ENCODE measurements at regions not wholly inside any gene's neighbourhood (a gene's known extent, or its start where the extent isn't known, plus 50 kb on each side); places are given as distances from the start of the nearest gene placed in this dataset.

DNA sequence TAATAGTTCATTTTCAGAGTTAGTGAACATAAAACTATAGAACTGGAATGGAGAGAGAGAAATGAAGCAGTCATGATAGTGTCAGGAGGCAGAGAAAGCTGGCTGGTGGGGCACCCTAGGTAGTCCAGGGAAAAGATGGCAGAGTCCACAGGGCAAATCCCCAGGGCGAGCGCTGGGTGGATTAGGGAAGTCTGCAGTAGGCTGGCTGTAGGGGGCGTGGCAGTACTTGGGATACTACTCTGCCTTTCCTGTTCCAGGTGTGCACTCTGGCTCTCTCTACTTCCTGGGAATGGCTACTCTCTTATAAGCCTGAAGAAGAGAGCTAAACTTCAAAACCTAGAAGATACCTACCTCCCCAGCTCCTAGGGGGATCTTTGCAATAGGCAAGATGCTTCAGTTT lies 232.9 kb upstream of the SLC10A2 start:
- H3K4me1 ChIP-seq: no peaks in the 10 kb centered on the region
- H3K27me3 ChIP-seq (ENCODE audit: low read depth): no peaks in the 10 kb centered on the region
- no peak overlapping the region for H3K4me3 ChIP-seq
- H3K27ac ChIP-seq (replicated peaks): no peak overlapping the region
- DNase-seq: no peak
- no peaks in the 10 kb centered on the region for H3K36me3 ChIP-seq
- TF ChIP-seq, protein P1, sequence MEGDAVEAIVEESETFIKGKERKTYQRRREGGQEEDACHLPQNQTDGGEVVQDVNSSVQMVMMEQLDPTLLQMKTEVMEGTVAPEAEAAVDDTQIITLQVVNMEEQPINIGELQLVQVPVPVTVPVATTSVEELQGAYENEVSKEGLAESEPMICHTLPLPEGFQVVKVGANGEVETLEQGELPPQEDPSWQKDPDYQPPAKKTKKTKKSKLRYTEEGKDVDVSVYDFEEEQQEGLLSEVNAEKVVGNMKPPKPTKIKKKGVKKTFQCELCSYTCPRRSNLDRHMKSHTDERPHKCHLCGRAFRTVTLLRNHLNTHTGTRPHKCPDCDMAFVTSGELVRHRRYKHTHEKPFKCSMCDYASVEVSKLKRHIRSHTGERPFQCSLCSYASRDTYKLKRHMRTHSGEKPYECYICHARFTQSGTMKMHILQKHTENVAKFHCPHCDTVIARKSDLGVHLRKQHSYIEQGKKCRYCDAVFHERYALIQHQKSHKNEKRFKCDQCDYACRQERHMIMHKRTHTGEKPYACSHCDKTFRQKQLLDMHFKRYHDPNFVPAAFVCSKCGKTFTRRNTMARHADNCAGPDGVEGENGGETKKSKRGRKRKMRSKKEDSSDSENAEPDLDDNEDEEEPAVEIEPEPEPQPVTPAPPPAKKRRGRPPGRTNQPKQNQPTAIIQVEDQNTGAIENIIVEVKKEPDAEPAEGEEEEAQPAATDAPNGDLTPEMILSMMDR (IDR thresholded peaks at IDR 0.05; ENCODE audit: borderline replicate concordance): no peak
- intact Hi-C loops (cut with micrococcal nuclease): no loop called here
- peaks cover 22% of the 10 kb centered on the region for H3K9me3 ChIP-seq (replicated peaks)

DNA sequence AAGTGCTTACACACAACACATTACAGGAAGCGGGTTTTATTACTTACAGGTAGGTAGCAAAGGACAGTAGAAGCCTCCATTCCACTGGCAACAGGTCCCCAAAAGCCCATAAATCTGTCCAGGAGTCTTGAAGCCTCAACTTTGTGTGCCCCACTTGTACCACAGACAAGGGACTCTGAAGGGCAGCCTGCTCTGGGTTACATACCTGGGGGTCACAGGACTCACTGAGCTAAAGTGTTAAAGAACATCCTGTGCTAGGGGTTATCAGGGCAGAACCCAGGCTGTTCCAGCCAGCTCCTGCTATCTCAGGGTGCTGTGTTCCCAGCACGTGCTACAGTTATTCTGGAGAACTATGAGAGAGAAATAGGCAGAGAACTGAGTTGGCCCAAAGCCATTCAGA lies 230.9 kb upstream of the SLC10A2 start:
- peaks cover 22% of the 10 kb centered on the region for H3K9me3 ChIP-seq (replicated peaks)
- H3K36me3 ChIP-seq: no peaks in the 10 kb centered on the region
- no peak for DNase-seq
- H3K4me1 ChIP-seq: no peaks in the 10 kb centered on the region
- intact Hi-C loops (cut with micrococcal nuclease): no loop called here
- H3K27ac ChIP-seq (replicated peaks): no peak overlapping the region
- no peaks in the 10 kb centered on the region for H3K27me3 ChIP-seq (ENCODE audit: low read depth)
- TF ChIP-seq, protein P1 (IDR thresholded peaks at IDR 0.05; ENCODE audit: borderline replicate concordance): no peak
- H3K4me3 ChIP-seq: no peak overlapping the region

DNA sequence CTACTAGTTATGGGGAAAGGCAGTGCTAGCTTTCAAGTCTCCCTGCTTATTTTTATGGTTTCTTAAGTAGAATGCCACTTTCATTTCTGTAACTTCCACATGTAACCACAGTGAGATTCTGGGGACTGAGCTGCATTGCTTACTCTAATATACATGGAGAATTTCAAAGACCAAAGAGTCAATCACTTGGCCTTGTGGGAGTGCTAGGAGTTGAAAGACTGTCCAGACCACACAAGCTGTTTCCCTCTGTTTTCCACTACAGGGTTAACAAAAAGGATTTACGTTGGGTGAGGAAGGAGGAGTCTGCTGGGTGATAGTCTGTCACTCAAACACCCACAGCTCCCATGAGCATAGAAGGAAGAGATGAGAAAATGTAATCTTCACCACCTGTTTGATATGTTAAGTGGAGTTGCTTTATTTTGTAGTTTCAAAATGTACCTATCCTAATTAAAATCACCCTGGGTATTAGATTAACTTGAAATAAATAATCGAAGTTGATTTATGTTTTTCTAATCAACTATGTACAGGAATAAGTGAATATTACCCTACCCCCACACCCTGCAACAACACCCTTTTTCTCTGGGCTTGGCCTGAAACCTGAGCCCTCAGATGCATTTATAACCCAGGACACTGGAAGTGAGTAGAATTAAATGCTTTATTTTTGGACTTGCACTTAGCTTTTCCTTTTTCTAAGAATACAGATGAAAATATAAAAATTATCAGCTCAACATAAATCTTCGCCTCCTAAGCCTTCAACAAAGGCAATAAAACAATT lies 225.8 kb upstream of the SLC10A2 start:
- Histone ChIP-seq H3K27me3 (ENCODE audit: low read depth) (no peaks in the 10 kb centered on the region), H3K9me3 (replicated peaks) (peaks cover 11% of the 10 kb centered on the region), H3K4me1 (no peaks in the 10 kb centered on the region), H3K27ac (replicated peaks) (no peak overlapping the region), H3K4me3 (no peak overlapping the region), H3K36me3 (no peaks in the 10 kb centered on the region)
- TF ChIP-seq, protein P1 (IDR thresholded peaks at IDR 0.05; ENCODE audit: borderline replicate concordance): no peak
- DNase-seq: no peak
- intact Hi-C loops (cut with micrococcal nuclease): no loop called here

DNA sequence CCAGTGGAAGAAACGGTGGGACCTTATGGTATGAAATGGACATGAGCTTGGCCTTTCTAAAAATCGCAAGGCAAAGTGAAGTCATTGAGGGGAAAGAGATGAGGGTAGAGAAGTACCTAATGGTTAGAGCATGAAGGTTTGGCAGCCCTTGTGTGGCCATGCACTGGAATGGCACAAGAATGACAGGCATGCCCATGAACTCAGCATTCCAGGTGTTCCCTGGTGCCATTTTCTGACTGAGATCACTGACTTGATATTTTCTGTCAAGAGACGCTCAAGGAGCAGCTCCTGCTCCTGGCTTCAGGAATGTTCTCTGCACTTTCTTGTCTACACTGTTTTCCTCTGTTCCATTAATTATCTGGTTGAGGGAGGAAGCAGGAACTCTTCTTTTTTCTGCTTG lies 225.0 kb upstream of the SLC10A2 start:
- Histone ChIP-seq H3K9me3 (replicated peaks) (peaks cover 4% of the 10 kb centered on the region), H3K4me3 (no peak overlapping the region), H3K4me1 (no peaks in the 10 kb centered on the region), H3K27me3 (ENCODE audit: low read depth) (no peaks in the 10 kb centered on the region), H3K27ac (replicated peaks) (no peak overlapping the region), H3K36me3 (no peaks in the 10 kb centered on the region)
- intact Hi-C loops (cut with micrococcal nuclease): no loop called here
- TF ChIP-seq, protein P1 (IDR thresholded peaks at IDR 0.05; ENCODE audit: borderline replicate concordance): no peak
- no peak for DNase-seq

DNA sequence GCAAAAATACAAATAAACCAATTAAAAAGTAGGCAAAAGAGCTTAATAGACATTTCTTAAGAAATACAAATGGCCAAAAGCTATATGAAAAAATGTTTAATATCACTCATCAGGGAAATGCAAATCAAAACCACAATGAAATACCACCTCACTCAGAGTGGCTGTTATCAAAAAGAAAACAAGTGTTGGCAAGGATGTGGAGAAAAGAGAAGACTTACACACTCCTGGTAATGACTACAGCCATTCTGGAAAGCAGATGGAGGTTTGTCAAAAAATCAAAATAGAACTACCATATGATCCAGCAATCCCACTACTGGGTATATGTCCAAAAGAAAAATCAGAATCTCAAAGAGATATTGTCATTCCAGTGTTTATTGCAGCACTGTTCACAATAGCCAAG lies 223.5 kb upstream of the SLC10A2 start:
- Histone ChIP-seq H3K4me3 (no peak overlapping the region), H3K27me3 (ENCODE audit: low read depth) (no peaks in the 10 kb centered on the region), H3K36me3 (no peaks in the 10 kb centered on the region), H3K27ac (replicated peaks) (no peak overlapping the region), H3K9me3 (replicated peaks) (no peaks in the 10 kb centered on the region), H3K4me1 (no peaks in the 10 kb centered on the region)
- DNase-seq: no peak
- TF ChIP-seq, protein P1 (IDR thresholded peaks at IDR 0.05; ENCODE audit: borderline replicate concordance): no peak
- intact Hi-C loops (cut with micrococcal nuclease): no loop called here
